Loucy (cell line): ENCODE measurements at regions not wholly inside any gene's neighbourhood (a gene's known extent, or its start where the extent isn't known, plus 50 kb on each side); places are given as distances from the start of the nearest gene placed in this dataset.

Source experiments
- H2AFZ ChIP-seq: fragments of 200-600 bp; sonication (generic); 2 replicates; pipeline ENCODE4 v1.6.0; 2016; ENCODE audit warnings: antibody characterized with exemption, mild to moderate bottlenecking, low read length, moderate library complexity
- H3F3A ChIP-seq: fragments of 200-600 bp; 2 replicates; pipeline ENCODE4 v1.6.0; 2016; ENCODE audit warnings: antibody characterized with exemption, low read depth, mild to moderate bottlenecking
- H3K27me3 ChIP-seq: fragments of 200-600 bp; sonication (generic); 2 replicates; pipeline ENCODE4 v1.6.1; 2014; ENCODE audit warnings: low read length, mild to moderate bottlenecking; ENCODE audit not compliant: insufficient read depth, poor library complexity, severe bottlenecking
- H3K36me3 ChIP-seq: fragments of 200-600 bp; sonication (generic); 2 replicates; pipeline ENCODE4 v1.6.1; 2016; ENCODE audit warnings: low read length; ENCODE audit not compliant: insufficient read depth
- H3K4me1 ChIP-seq: fragments of 200-600 bp; sonication (generic); 2 replicates; pipeline ENCODE4 v1.5.1; 2014; ENCODE audit warnings: low read length, mild to moderate bottlenecking; ENCODE audit not compliant: insufficient read depth, poor library complexity, severe bottlenecking
- H3K4me2 ChIP-seq: fragments of 200-600 bp; sonication (generic); 2 replicates; pipeline ENCODE4 v1.6.0; 2014; ENCODE audit warnings: antibody characterized with exemption, low read length, low read depth, mild to moderate bottlenecking; ENCODE audit not compliant: poor library complexity, severe bottlenecking
- H3K4me3 ChIP-seq: fragments of 200-600 bp; sonication (generic); 2 replicates; pipeline ENCODE4 v1.5.1; 2014; ENCODE audit warnings: low read length, mild to moderate bottlenecking, mixed read lengths; ENCODE audit not compliant: poor library complexity, severe bottlenecking
- H3K79me2 ChIP-seq: fragments of 200-600 bp; sonication (generic); 2 replicates; pipeline ENCODE4 v1.6.1; 2014; ENCODE audit warnings: low read length; ENCODE audit not compliant: insufficient read depth
- H3K9ac ChIP-seq: fragments of 200-600 bp; sonication (generic); 2 replicates; pipeline ENCODE4 v1.6.0; 2014; ENCODE audit warnings: mild to moderate bottlenecking, low read depth, low read length, moderate library complexity; ENCODE audit not compliant: poor library complexity, severe bottlenecking
- H3K9me2 ChIP-seq: fragments of 200-600 bp; sonication (generic); replicated peaks from 2 replicates; pipeline ENCODE4 v1.6.1; 2016; ENCODE audit warnings: low read depth, low read length, mixed read lengths
- H3K9me3 ChIP-seq: fragments of 200-600 bp; sonication (generic); 2 replicates; pipeline ENCODE4 v1.6.1; 2014; ENCODE audit warnings: mild to moderate bottlenecking, antibody characterized with exemption, low read length, low read depth; ENCODE audit not compliant: insufficient read depth
- H4K20me1 ChIP-seq: fragments of 200-600 bp; sonication (generic); 2 replicates; pipeline ENCODE4 v1.6.0; 2014; ENCODE audit warnings: antibody characterized with exemption, low read length, mild to moderate bottlenecking; ENCODE audit not compliant: insufficient read depth, poor library complexity, severe bottlenecking
- EZH2phosphoT487 ChIP-seq: fragments of 200-600 bp; IDR thresholded peaks from 2 replicates; pipeline ENCODE4 v1.6.1; 2018; ENCODE audit warnings: antibody characterized with exemption, mild to moderate bottlenecking, moderate library complexity, borderline replicate concordance
- TF ChIP-seq, protein P1 (sequence below): fragments of 200-600 bp; sonication (generic); conservative IDR thresholded peaks from 2 replicates; pipeline ENCODE4 v1.5.1; 2014; ENCODE audit warnings: mild to moderate bottlenecking, antibody characterized with exemption, low read length

DNA sequence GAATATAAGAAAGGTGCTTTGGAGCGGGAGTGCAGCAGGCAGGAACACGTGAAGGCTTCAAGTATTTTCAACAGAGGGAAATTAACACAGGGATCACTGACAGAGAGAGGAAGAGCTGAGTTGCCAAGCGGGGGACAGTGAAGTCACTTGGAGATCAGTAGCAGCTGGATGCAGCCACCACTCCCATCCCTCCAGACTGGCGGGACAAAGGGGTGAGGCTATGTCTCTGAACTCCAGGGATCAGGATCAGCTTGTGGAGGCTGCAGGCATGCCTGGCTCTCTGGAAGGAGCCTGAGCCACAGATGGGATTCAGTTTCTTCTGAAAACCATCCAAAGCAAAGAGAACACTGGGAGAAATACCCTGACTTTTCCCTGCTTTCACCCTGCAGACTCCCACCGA lies 113.7 kb upstream of the IRX3 start:
- no peak overlapping the region for H2AFZ ChIP-seq
- H3K79me2 ChIP-seq, result no peaks in the 10 kb centered on the region
- no peak overlapping the region for H3K9ac ChIP-seq
- no peak overlapping the region for H3K4me3 ChIP-seq
- H3K27me3 ChIP-seq, result no peaks in the 10 kb centered on the region
- no peaks in the 10 kb centered on the region for H3F3A ChIP-seq
- H3K9me2 ChIP-seq, result no peaks in the 10 kb centered on the region
- H3K4me1 ChIP-seq, result peaks cover 5% of the 10 kb centered on the region
- TF ChIP-seq EZH2phosphoT487, result no peak
- TF ChIP-seq, protein P1, sequence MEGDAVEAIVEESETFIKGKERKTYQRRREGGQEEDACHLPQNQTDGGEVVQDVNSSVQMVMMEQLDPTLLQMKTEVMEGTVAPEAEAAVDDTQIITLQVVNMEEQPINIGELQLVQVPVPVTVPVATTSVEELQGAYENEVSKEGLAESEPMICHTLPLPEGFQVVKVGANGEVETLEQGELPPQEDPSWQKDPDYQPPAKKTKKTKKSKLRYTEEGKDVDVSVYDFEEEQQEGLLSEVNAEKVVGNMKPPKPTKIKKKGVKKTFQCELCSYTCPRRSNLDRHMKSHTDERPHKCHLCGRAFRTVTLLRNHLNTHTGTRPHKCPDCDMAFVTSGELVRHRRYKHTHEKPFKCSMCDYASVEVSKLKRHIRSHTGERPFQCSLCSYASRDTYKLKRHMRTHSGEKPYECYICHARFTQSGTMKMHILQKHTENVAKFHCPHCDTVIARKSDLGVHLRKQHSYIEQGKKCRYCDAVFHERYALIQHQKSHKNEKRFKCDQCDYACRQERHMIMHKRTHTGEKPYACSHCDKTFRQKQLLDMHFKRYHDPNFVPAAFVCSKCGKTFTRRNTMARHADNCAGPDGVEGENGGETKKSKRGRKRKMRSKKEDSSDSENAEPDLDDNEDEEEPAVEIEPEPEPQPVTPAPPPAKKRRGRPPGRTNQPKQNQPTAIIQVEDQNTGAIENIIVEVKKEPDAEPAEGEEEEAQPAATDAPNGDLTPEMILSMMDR, result no peak
- no peaks in the 10 kb centered on the region for H4K20me1 ChIP-seq
- no peaks in the 10 kb centered on the region for H3K9me3 ChIP-seq
- no peaks in the 10 kb centered on the region for H3K36me3 ChIP-seq
- no peak overlapping the region for H3K4me2 ChIP-seq

DNA sequence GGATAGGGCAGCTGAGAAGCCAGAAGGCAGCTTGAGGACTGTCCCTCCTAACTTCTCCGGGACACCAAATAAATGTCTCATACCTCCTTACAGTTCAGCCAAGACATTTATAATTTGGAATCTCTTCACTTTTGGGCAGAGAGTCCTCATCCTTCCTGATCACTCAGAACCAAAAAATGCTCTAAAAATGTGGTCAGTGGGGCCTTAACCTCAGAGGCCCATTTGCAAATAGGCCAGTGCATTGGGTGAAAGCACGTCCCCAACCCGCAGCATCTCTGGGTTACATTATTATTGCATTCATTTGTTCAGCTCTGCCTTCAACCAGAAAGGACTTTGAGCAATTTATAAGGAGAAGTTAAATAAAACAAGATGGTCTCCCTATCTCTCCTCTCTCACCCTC lies 112.4 kb upstream of the IRX3 start:
- TF ChIP-seq EZH2phosphoT487, result no peak
- TF ChIP-seq, protein P1, result no peak
- H3K9me3 ChIP-seq, result no peaks in the 10 kb centered on the region
- H3K4me2 ChIP-seq, result no peak overlapping the region
- no peaks in the 10 kb centered on the region for H3K79me2 ChIP-seq
- H3K36me3 ChIP-seq, result no peaks in the 10 kb centered on the region
- H4K20me1 ChIP-seq, result no peaks in the 10 kb centered on the region
- H3K9me2 ChIP-seq, result no peaks in the 10 kb centered on the region
- H2AFZ ChIP-seq, result no peak overlapping the region
- H3K4me1 ChIP-seq, result peaks cover 5% of the 10 kb centered on the region
- no peak overlapping the region for H3K4me3 ChIP-seq
- no peak overlapping the region for H3K9ac ChIP-seq
- H3F3A ChIP-seq, result no peaks in the 10 kb centered on the region
- no peaks in the 10 kb centered on the region for H3K27me3 ChIP-seq

DNA sequence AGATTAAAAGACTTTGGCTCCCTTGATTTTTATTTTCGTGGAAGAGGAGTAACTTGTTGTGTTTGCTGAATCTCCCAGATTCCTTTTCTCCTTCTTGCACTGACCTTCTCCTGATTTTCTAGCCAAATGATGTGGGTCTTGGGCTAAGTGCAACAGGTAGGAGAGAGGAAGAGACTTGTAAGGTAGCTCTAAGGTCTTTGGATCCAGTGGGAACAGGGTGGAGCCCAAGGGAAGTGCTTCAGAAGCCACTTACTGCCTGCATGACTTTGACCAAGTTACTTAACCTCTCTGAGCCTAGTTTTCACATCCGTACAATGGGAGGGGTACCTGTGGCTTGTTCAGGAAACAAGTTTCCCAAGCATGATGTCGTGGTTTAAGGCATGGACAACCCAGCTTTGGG lies 111.3 kb upstream of the IRX3 start:
- no peaks in the 10 kb centered on the region for H3K79me2 ChIP-seq
- H3F3A ChIP-seq, result no peaks in the 10 kb centered on the region
- H3K36me3 ChIP-seq, result no peaks in the 10 kb centered on the region
- TF ChIP-seq, protein P1, result no peak
- no peak for TF ChIP-seq EZH2phosphoT487
- H3K9me2 ChIP-seq, result no peaks in the 10 kb centered on the region
- no peak overlapping the region for H2AFZ ChIP-seq
- H3K4me1 ChIP-seq, result peaks cover 5% of the 10 kb centered on the region
- no peak overlapping the region for H3K4me2 ChIP-seq
- no peak overlapping the region for H3K9ac ChIP-seq
- H3K27me3 ChIP-seq, result no peaks in the 10 kb centered on the region
- no peak overlapping the region for H3K4me3 ChIP-seq
- no peaks in the 10 kb centered on the region for H3K9me3 ChIP-seq
- no peaks in the 10 kb centered on the region for H4K20me1 ChIP-seq
